GM19043 (cell line): ENCODE measurements at regions not wholly inside any gene's neighbourhood (a gene's known extent, or its start where the extent isn't known, plus 50 kb on each side); places are given as distances from the start of the nearest gene placed in this dataset.

ENCODE experiments used
- ATAC-seq: cut with Tn5 transposase; IDR thresholded peaks from one replicate; pipeline ENCODE4 v1.9.1; 2021; ENCODE audit warnings: low read depth; ENCODE audit not compliant: unreplicated experiment

GRCh38 chr16:85428899-85429775 lies 184.0 kb upstream of the GSE1 start:
- no peak for ATAC-seq

GRCh38 chr16:85429776-85430522 lies 183.2 kb upstream of the GSE1 start:
- no peak for ATAC-seq

GRCh38 chr16:85430523-85431421 lies 182.3 kb upstream of the GSE1 start:
- no peak for ATAC-seq

- ATAC-seq: no peak
Measured at GRCh38 chr16:85431431-85432124, 181.5 kb upstream of the GSE1 start.

GRCh38 chr16:85432606-85433005 lies 180.5 kb upstream of the GSE1 start:
- ATAC-seq: no peak

GRCh38 chr16:85433477-85433876 lies 179.6 kb upstream of the GSE1 start:
- ATAC-seq: no peak

- no peak for ATAC-seq
Measured at GRCh38 chr16:85435286-85435685, 177.8 kb upstream of the GSE1 start.

- no peak for ATAC-seq
Measured at GRCh38 chr16:85435700-85436099, 177.4 kb upstream of the GSE1 start.

GRCh38 chr16:85436207-85436606 lies 176.9 kb upstream of the GSE1 start:
- no peak for ATAC-seq

GRCh38 chr16:85436636-85437165 lies 176.4 kb upstream of the GSE1 start:
- ATAC-seq: no peak

GRCh38 chr16:85437166-85438052 lies 175.7 kb upstream of the GSE1 start:
- ATAC-seq: no peak

- no peak for ATAC-seq
Measured at GRCh38 chr16:85438981-85439685, 174.0 kb upstream of the GSE1 start.

GRCh38 chr16:85440744-85441143 lies 172.4 kb upstream of the GSE1 start:
- no peak for ATAC-seq

GRCh38 chr16:85441189-85441889 lies 171.8 kb upstream of the GSE1 start:
- no peak for ATAC-seq

- ATAC-seq: no peak
Measured at GRCh38 chr16:85441890-85442670, 171.0 kb upstream of the GSE1 start.

GRCh38 chr16:85443116-85443515 lies 170.0 kb upstream of the GSE1 start:
- no peak for ATAC-seq

GRCh38 chr16:85443531-85443930 lies 169.6 kb upstream of the GSE1 start:
- ATAC-seq: no peak
